ENCODE measurements at regions not wholly inside any gene's neighbourhood (a gene's known extent, or its start where the extent isn't known, plus 50 kb on each side); places are given as distances from the start of the nearest gene placed in this dataset.

- TF ChIP-seq CTCF (IDR thresholded peaks at IDR 0.05): no peak
- TF ChIP-seq POLR2A (IDR thresholded peaks at IDR 0.05): no peak
Observed at GRCh38 chr4:89469930-89470375, 162.4 kb upstream of the GPRIN3 start.

All from vagina (tissue), 2 donors.